Neural progenitor cell (in vitro differentiated cells): ENCODE measurements at regions not wholly inside any gene's neighbourhood (a gene's known extent, or its start where the extent isn't known, plus 50 kb on each side); places are given as distances from the start of the nearest gene placed in this dataset.
A peak's percentile ranks its signal among the peaks of the same experiment; 100 is the strongest.

Experiments used
- DNase-seq: peaks from one replicate; pipeline ENCODE4 v3.0.0-alpha.2; 2016; ENCODE audit warnings: low spot score
- H2AFZ ChIP-seq: fragments of 200-600 bp; sonication (generic); replicated peaks from 2 replicates; pipeline ENCODE4 v1.6.1; 2016; ENCODE audit warnings: antibody characterized with exemption
- H3F3A ChIP-seq: fragments of 200-600 bp; sonication (generic); 2 replicates; pipeline ENCODE4 v1.6.1; 2016; ENCODE audit warnings: antibody characterized with exemption, low read depth
- H3K27ac ChIP-seq: fragments of 200-600 bp; sonication (generic); 2 replicates; pipeline ENCODE4 v1.5.1; 2016; ENCODE audit warnings: mild to moderate bottlenecking
- H3K27me3 ChIP-seq: fragments of 200-600 bp; sonication (generic); 2 replicates; pipeline ENCODE4 v1.6.1; 2016; ENCODE audit warnings: mild to moderate bottlenecking, moderate library complexity
- H3K36me3 ChIP-seq: fragments of 200-600 bp; sonication (generic); 2 replicates; pipeline ENCODE4 v1.5.1; 2016
- H3K4me1 ChIP-seq: fragments of 200-600 bp; sonication (generic); 2 replicates; pipeline ENCODE4 v1.6.1; 2016; ENCODE audit warnings: mixed run types
- H3K4me2 ChIP-seq: fragments of 200-600 bp; sonication (generic); 2 replicates; pipeline ENCODE4 v1.6.1; 2016
- H3K4me3 ChIP-seq: fragments of 200-600 bp; sonication (generic); 2 replicates; pipeline ENCODE4 v1.5.1; 2016
- H3K79me2 ChIP-seq: fragments of 200-600 bp; sonication (generic); 2 replicates; pipeline ENCODE4 v1.6.1; 2016; ENCODE audit warnings: low read depth
- H3K9ac ChIP-seq: fragments of 200-600 bp; sonication (generic); 2 replicates; pipeline ENCODE4 v1.6.1; 2016
- H3K9me3 ChIP-seq: fragments of 200-600 bp; sonication (generic); 2 replicates; pipeline ENCODE4 v1.5.1; 2016; ENCODE audit warnings: low read depth
- H4K20me1 ChIP-seq: fragments of 200-600 bp; sonication (generic); 2 replicates; pipeline ENCODE4 v1.6.1; 2016; ENCODE audit warnings: low read depth
- H3K27ac Mint-ChIP-seq: 3 replicates; pipeline ENCODE4 v1.8.0; 2021; ENCODE audit warnings: mixed read lengths
- H3K27me3 Mint-ChIP-seq: 2 replicates; pipeline ENCODE4 v1.8.0; 2022; ENCODE audit warnings: low read depth, mild to moderate bottlenecking, inconsistent platforms, moderate library complexity, mixed read lengths; ENCODE audit not compliant: insufficient read depth
- H3K36me3 Mint-ChIP-seq: 3 replicates; pipeline ENCODE4 v1.8.0; 2021; ENCODE audit warnings: mixed read lengths
- H3K4me1 Mint-ChIP-seq: 3 replicates; pipeline ENCODE4 v1.8.0; 2021; ENCODE audit warnings: mixed read lengths
- H3K4me3 Mint-ChIP-seq: 3 replicates; pipeline ENCODE4 v1.8.0; 2021; ENCODE audit warnings: mild to moderate bottlenecking, moderate library complexity, mixed read lengths
- H3K9me3 Mint-ChIP-seq: 3 replicates; pipeline ENCODE4 v1.8.0; 2020; ENCODE audit warnings: mixed read lengths
- CTCF ChIP-seq: fragments of 200-600 bp; sonication (generic); IDR thresholded peaks from 2 replicates; pipeline ENCODE4 v1.5.1; 2017; ENCODE audit warnings: antibody characterized with exemption, mild to moderate bottlenecking
- EZH2 ChIP-seq: fragments of 200-600 bp; sonication (generic); IDR thresholded peaks from 2 replicates; pipeline ENCODE4 v1.6.1; 2017; ENCODE audit warnings: antibody characterized with exemption, mild to moderate bottlenecking, moderate library complexity
- EZH2phosphoT487 ChIP-seq: fragments of 200-600 bp; sonication (generic); IDR thresholded peaks from 2 replicates; pipeline ENCODE4 v1.6.1; 2017; ENCODE audit warnings: antibody characterized with exemption

GRCh38 chr10:33074443-33074842 lies 116.4 kb upstream of the ITGB1 start:
- Histone ChIP-seq H3K4me3 (no peak overlapping the region), H2AFZ (peak overlapping the region; percentile 42), H3K27ac (no peak overlapping the region), H3K9me3 (no peaks in the 10 kb centered on the region), H3K9ac (no peak overlapping the region), H3K4me2 (no peak overlapping the region), H4K20me1 (no peaks in the 10 kb centered on the region), H3K27me3 (no peaks in the 10 kb centered on the region), H3F3A (no peaks in the 10 kb centered on the region), H3K36me3 (no peaks in the 10 kb centered on the region), H3K4me1 (no peaks in the 10 kb centered on the region), H3K79me2 (no peaks in the 10 kb centered on the region)
- no peak overlapping the region for H3K4me3 Mint-ChIP-seq
- peaks cover under 1% of the 10 kb centered on the region for H3K9me3 Mint-ChIP-seq
- peaks cover 4% of the 10 kb centered on the region for H3K27me3 Mint-ChIP-seq
- H3K27ac Mint-ChIP-seq: no peak overlapping the region
- DNase-seq: no peak
- H3K4me1 Mint-ChIP-seq: no peaks in the 10 kb centered on the region
- H3K36me3 Mint-ChIP-seq: no peaks in the 10 kb centered on the region
- no peak for TF ChIP-seq EZH2phosphoT487
- TF ChIP-seq EZH2: no peak
- TF ChIP-seq CTCF: no peak

GRCh38 chr10:33073641-33074415 lies 115.8 kb upstream of the ITGB1 start:
- Mint-ChIP-seq H3K27ac (no peak overlapping the region), H3K4me3 (no peak overlapping the region), H3K9me3 (peaks cover 2% of the 10 kb centered on the region), H3K36me3 (no peaks in the 10 kb centered on the region), H3K4me1 (no peaks in the 10 kb centered on the region), H3K27me3 (peaks cover 4% of the 10 kb centered on the region)
- no peak for TF ChIP-seq EZH2phosphoT487
- TF ChIP-seq CTCF: no peak
- TF ChIP-seq EZH2: no peak
- no peaks in the 10 kb centered on the region for H3F3A ChIP-seq
- peak overlapping the region; percentile 42 for H2AFZ ChIP-seq
- no peaks in the 10 kb centered on the region for H3K27me3 ChIP-seq
- no peaks in the 10 kb centered on the region for H4K20me1 ChIP-seq
- no peaks in the 10 kb centered on the region for H3K9me3 ChIP-seq
- H3K4me3 ChIP-seq: no peak overlapping the region
- no peaks in the 10 kb centered on the region for H3K36me3 ChIP-seq
- no peak overlapping the region for H3K27ac ChIP-seq
- H3K4me1 ChIP-seq: no peaks in the 10 kb centered on the region
- no peak for DNase-seq
- H3K9ac ChIP-seq: no peak overlapping the region
- H3K79me2 ChIP-seq: no peaks in the 10 kb centered on the region
- no peak overlapping the region for H3K4me2 ChIP-seq

- peak; percentile 15 for DNase-seq
- no peak overlapping the region for H3K27ac ChIP-seq
- no peak overlapping the region for H3K27ac Mint-ChIP-seq
These were observed 113.8 kb upstream of the ITGB1 start for GRCh38 chr10:33071857-33072256.

More at GRCh38 chr10:33071857-33072256, 113.8 kb upstream of the ITGB1 start:
- Histone ChIP-seq H3K4me2 (no peak overlapping the region), H3K27me3 (no peaks in the 10 kb centered on the region), H3K79me2 (no peaks in the 10 kb centered on the region), H4K20me1 (no peaks in the 10 kb centered on the region), H3K4me1 (no peaks in the 10 kb centered on the region), H2AFZ (peak overlapping the region; percentile 5), H3K9me3 (no peaks in the 10 kb centered on the region), H3K4me3 (no peak overlapping the region), H3K9ac (no peak overlapping the region), H3K36me3 (no peaks in the 10 kb centered on the region), H3F3A (no peaks in the 10 kb centered on the region)
- no peak overlapping the region for H3K4me3 Mint-ChIP-seq
- no peaks in the 10 kb centered on the region for H3K4me1 Mint-ChIP-seq
- no peaks in the 10 kb centered on the region for H3K36me3 Mint-ChIP-seq
- peaks cover 2% of the 10 kb centered on the region for H3K9me3 Mint-ChIP-seq
- peaks cover 5% of the 10 kb centered on the region for H3K27me3 Mint-ChIP-seq
- TF ChIP-seq EZH2phosphoT487 (no peak), CTCF (no peak), EZH2 (no peak)
